NB4 (cell line): ENCODE measurements at regions not wholly inside any gene's neighbourhood (a gene's known extent, or its start where the extent isn't known, plus 50 kb on each side); places are given as distances from the start of the nearest gene placed in this dataset.

Source experiments
- DNase-seq: peaks from one replicate; pipeline ENCODE4 v3.0.0; 2010; ENCODE audit warnings: low read depth
- H3K4me3 ChIP-seq: one replicate; pipeline ENCODE4 v1.5.1; 2011; ENCODE audit warnings: mild to moderate bottlenecking, low read depth, low read length, moderate library complexity
- CTCF ChIP-seq: IDR thresholded peaks from one replicate; pipeline ENCODE4 v1.5.1; 2012; ENCODE audit warnings: low read depth, low read length
- MAX ChIP-seq: IDR thresholded peaks from 2 replicates; pipeline ENCODE4 v1.6.1; 2011; ENCODE audit warnings: low read depth, low read length
- MYC ChIP-seq: IDR thresholded peaks from 2 replicates; pipeline ENCODE4 v1.6.1; 2011; ENCODE audit warnings: low read depth, low read length
- POLR2A ChIP-seq: IDR thresholded peaks from 2 replicates; pipeline ENCODE4 v1.6.1; 2011; ENCODE audit warnings: mild to moderate bottlenecking; ENCODE audit not compliant: insufficient read length; ENCODE audit errors: extremely low read depth

- no peak overlapping the region for H3K4me3 ChIP-seq
- TF ChIP-seq CTCF (no peak), MAX (no peak), MYC (no peak), POLR2A (no peak)
- no peak for DNase-seq
Measured at GRCh38 chr6:12385316-12385715, 95.2 kb downstream of the EDN1 start.

- no peak overlapping the region for H3K4me3 ChIP-seq
- TF ChIP-seq MYC (no peak), CTCF (no peak), POLR2A (no peak), MAX (no peak)
- DNase-seq = no peak
Measured at GRCh38 chr6:12386816-12387215, 96.7 kb downstream of the EDN1 start.

GRCh38 chr6:12391472-12391871 is 101.3 kb downstream of the EDN1 start:
- no peak overlapping the region for H3K4me3 ChIP-seq
- no peak for DNase-seq
- TF ChIP-seq MAX (no peak), CTCF (no peak), MYC (no peak)

GRCh38 chr6:12392490-12392889 is 102.3 kb downstream of the EDN1 start:
- DNase-seq = no peak
- H3K4me3 ChIP-seq = no peak overlapping the region
- TF ChIP-seq MYC (no peak), POLR2A (no peak), MAX (no peak), CTCF (no peak)

- TF ChIP-seq MAX (no peak), POLR2A (no peak), MYC (no peak), CTCF (no peak)
- no peak for DNase-seq
- H3K4me3 ChIP-seq = no peak overlapping the region
Measured at GRCh38 chr6:12393100-12393499, 102.9 kb downstream of the EDN1 start.

- no peak overlapping the region for H3K4me3 ChIP-seq
- TF ChIP-seq POLR2A = no peak
- no peak for TF ChIP-seq MAX
- no peak for TF ChIP-seq MYC
- TF ChIP-seq CTCF = no peak
- no peak for DNase-seq
Measured at GRCh38 chr6:12394170-12394569, 104.0 kb downstream of the EDN1 start.
